ENCODE measurements at regions not wholly inside any gene's neighbourhood (a gene's known extent, or its start where the extent isn't known, plus 50 kb on each side); places are given as distances from the start of the nearest gene placed in this dataset.

- TF ChIP-seq CTCF (optimal IDR thresholded peaks at IDR 0.05 in 1 of 3, IDR thresholded peaks at IDR 0.05 in 1 of 3, conservative IDR thresholded peaks at IDR 0.05 in 1 of 3; ENCODE audit: extremely low read depth in 1 of 3, insufficient read depth in 2 of 3, low read length in 3 of 3) (no peak), EZH2 (IDR thresholded peaks at IDR 0.05; ENCODE audit: low read length) (no peak)
Observed at GRCh38 chr12:74152370-74152769, 385.3 kb upstream of the ATXN7L3B start.

Measured in keratinocyte (primary cell).